HG02981 (cell line): ENCODE measurements at regions not wholly inside any gene's neighbourhood (a gene's known extent, or its start where the extent isn't known, plus 50 kb on each side); places are given as distances from the start of the nearest gene placed in this dataset.
"Not testable (repeated sequence)": the region's sequence is repeated elsewhere in the genome, so short reads cannot be mapped to it uniquely, and the experiment has no call there.

Experiments used
- ATAC-seq: cut with Tn5 transposase; IDR thresholded peaks from one replicate; pipeline ENCODE4 v1.9.1; 2021; ENCODE audit warnings: mild to moderate bottlenecking, moderate library complexity; ENCODE audit not compliant: unreplicated experiment

DNA sequence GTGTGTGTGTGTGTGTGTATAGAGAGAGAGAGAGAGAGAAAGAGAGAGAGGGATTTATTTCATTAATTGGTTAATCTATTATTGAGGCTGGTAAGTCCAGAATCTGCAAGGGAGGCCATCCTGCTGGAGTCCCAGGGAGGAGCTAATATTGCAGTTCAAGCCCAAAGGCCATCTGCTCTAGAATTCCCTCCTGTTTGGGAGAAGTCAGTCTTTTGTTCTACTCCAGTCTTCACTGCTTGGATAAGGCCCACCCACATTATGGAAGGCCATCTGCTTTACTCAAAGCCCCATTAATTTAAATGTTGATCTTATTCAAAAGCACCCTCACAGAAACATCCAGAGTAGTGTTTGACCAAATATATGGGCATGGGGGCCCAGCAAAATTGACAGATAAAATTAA, 317.5 kb upstream of the RASGEF1B start:
- ATAC-seq: no peak

DNA sequence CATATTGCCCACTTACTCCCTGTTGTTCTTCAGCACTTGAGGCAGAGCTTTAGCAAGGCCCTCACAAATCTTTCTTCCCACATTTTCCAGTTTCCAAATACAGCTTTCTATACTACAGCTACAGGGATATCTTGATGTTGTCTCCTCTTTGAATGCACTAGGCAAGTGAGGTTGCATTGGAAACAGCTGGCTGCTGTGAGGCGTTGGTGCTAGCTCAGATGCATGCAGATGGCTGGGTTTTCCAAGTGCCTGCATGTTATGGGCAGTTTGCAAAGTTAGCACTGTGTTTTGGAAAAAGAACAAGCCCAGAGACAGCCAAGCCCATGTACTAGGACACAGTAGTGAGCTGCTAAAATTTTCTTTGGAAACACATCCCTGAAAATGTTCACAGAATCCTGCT, 315.1 kb upstream of the RASGEF1B start:
- ATAC-seq: no peak

DNA sequence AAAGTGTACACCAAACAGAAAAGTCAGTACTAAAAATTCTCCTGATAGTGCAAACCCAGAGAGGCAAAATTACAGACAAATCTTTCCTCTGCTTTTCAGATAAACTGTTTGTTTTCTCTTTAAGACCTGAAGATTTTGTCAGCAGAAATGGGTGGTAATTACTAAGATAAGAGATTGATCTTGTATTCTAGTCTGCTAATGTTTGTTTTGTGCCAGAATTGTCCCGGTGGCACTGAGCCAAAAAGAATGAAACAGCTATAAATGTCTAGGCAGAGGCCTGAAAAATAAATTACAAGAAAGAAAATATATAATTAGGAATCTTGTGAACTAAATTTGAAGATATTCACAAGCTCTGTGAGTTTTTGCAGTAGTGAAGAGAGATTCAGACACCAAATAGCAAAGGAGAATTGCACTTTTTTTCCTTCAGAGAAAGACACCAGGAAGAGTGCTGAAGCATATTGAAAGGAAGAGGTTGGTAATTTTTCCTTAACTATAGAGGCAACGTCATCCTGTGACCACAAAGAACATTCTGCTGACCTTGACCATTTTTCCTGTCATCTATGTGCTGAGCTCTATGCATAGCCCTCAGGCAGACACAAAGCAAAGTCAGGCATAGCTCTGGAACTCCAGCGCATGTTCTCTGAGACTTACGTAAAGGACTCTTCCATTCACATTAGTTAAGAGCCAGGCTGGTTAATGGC, 314.5 kb upstream of the RASGEF1B start:
- ATAC-seq: no peak

DNA sequence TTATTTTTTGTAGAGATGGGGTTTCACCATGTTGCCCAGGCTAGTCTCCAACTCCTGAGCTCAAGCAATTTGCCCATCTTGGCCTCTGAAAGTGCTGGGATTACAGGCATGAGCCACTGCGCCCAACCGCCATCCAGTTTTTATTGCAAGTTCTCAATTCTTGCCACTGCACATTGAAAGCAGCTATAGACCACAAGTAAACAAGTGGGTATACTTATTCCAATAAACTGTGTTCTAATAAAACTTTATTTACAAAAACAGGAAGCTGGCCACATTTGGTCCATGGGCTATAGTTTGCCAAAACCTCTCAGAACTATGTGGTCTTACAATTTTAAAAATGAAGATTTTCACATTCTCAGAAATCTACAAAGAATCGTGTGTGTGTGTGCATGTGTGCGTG, 313.6 kb upstream of the RASGEF1B start:
- no peak for ATAC-seq

DNA sequence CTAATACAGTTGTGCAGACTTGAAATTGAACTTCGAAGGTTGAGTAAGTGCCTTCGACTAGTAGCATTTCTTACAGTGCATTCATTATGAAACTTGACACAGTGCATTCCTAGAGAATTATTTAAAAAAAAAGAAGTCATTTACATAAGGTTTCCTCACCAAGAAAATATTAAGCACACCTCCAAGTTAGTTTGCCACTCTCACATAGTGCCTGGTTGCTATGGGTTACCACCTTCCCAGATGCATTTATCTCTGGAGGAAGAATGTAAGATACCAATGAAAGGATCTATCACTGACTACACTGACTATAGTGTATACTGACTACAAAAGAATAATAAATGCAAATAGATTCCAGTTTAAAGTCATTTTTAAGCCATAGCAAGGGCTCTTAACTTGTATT, 311.9 kb upstream of the RASGEF1B start:
- no peak for ATAC-seq

DNA sequence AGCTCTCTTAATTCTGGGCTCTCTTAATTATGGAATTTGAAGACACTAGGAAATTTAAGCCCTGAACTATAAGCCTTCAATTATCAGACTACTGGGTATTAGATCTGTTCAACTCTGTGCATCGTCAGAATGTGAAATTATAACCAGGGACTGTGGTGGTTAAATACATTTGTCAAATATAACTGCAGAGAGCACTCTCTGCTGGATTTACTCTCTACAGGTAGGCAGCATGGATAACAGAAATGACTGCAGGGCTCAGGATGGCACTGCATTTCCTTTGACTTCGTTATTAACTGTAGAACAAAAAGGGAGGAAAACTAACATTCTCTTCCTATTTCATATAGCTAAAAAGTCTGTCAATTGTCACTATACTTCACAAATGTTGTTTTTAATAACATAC, 310.1 kb upstream of the RASGEF1B start:
- ATAC-seq: no peak

DNA sequence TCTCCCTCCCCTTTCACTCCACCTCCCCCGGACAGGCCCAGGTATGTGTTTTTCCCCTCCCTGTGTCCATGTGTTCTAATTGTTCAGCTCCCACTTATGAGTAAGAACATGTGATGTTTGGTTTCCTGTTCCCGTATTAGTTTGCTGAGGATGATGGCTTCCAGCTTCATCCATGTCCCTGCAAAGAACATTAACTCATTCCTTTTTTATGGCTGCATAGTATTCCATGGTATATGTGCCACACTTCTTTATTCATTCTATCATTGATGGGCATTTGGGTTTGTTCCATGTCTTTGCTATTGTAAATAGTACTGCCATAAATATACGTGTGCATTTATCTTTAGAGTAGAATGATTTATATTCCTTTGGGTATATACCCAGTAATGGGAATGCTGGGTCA, 306.0 kb upstream of the RASGEF1B start:
- not testable (repeated sequence) for ATAC-seq

DNA sequence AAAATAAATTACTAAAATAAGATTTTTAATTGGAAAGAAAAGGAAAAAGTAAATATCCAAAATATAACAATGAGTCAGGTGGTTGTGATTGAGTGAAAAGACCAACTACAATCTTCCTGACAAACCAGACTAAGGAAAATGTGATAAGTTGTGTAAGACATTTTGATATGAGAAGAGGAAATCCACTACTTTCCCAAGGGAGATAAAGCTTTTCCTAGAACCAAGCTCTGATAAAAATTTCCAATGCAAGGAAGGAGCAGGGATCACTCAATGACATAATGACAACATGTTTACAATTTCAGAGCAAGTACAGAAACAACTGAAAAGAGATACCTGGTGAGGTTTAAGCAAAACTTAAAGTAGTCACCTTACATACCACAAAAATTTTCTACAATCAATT, 305.1 kb upstream of the RASGEF1B start:
- ATAC-seq: no peak

DNA sequence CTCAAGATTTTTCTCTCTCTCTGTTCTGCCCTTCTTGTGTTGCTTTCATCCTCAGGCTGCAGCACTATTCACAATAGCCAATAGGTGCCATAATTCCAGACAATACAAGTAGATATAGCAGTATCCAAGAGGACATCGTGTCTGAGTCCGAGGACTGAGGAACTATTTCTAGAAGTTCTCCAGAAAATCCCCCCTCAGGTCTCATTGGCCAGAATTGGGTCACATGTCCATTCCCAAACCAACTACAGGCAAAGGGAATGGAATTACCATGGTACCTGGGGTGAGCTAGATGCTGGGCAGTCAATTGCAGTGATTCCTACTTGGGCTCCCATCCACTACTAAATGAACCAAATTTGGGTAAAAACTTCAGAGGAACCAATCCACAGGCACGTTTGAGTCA, 301.9 kb upstream of the RASGEF1B start:
- ATAC-seq: no peak

DNA sequence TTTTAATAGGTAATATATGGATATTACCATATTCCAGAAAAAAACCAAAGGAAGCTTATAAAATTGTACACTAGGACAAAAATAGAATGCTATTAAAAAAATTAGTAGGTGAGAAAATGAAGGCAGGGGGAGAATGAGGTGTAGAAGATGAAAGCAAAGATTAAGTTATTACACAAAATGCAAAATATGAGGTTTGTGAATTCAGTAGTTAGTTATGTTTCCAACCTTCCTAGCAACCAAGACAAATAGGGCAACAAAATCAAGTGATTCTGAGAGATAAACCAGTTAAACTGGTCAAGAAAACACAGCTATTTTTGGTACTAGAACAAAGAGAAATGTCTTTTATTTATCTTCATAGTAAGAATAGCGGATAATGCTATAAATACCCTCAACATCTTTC, 300.0 kb upstream of the RASGEF1B start:
- peak; percentile 53 for ATAC-seq

DNA sequence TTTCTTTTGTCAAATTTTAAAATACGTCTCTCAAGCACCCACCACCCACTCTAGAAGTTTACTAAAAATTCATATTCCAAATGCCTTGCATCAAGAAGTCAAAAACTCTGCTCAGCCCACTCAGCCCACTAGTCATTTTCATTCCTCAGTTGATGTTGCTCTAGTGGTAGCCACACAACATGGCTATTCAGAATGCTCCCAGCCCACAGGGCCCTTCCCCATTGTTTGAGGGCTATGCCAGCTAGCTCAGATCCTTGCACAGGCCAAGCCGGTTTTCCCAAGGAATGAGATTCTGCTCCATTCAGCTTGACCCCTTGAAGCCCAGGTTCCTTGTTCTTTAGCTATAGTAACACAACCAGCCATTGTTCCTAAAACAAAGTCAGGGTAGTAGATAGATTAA, 297.5 kb upstream of the RASGEF1B start:
- ATAC-seq: no peak

DNA sequence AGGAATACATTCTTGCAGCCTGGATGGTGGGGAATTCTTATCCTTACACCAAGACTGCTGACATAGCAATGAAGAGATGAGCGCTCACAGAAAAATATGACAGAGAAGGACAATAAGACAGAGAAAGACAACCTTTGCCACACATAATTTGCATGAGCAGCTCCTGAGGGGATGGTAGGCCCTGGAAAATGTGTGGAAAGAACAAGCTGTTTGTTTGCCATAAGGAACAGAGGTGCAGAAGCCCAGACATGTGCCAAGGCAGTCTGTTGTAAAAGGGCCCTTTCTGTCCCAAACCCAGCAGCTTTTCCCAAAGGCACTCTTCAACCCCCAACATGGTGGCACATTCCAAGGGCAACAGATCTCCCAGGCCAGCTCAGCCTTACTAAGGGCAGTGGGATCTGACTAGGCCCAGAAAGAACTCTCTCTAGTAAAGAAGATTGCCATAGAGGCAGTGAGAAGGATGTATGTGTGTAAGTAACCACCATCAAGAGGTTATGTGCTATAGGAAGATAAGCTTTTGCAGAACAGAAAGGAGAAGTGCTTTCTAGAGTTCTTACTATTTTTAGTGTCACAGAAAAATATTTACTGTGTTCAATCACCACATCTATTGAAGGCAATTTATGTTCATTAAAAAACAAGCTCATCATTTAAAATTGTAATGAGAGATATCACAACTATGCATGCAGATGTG, 287.0 kb upstream of the RASGEF1B start:
- peak; percentile 59 for ATAC-seq

DNA sequence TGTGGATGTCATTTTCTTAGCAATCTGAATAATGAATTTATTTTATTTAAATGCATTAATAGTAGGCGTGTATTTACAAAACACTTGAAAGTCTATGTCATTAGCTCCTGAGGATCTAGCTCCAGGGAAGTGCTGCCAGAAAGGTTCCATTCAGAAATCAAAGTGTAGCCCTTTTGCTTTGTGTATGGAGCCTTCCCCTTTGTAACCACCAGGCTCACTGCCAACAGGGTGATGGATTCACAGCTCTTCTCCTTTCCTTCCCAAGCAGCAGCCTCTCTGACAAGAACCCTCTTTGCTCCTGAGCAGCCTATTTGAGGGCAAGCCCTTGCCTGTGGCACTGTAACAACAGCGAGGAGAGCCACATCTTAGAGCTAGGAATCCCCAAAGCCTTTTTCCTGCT, 286.0 kb upstream of the RASGEF1B start:
- ATAC-seq: no peak

DNA sequence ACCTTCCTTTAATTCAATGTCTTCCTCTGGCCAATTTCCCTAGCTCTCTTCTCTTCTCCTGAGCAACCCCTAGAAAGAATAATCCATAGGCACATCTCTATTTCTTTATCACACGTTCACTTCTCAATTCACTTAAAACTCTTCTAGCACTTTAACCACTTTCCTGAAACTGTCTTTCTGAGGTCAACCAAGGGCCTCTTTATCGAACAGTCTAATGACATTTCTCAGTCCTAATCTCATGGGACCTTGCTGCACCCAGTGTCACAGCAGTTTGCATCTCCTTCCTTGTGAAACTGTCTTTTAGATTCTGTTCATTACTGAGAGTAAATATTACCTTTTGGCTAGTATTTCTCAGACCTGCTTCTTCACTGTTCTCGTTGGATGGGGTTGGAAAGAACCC, 285.3 kb upstream of the RASGEF1B start:
- ATAC-seq: peak; percentile 94

DNA sequence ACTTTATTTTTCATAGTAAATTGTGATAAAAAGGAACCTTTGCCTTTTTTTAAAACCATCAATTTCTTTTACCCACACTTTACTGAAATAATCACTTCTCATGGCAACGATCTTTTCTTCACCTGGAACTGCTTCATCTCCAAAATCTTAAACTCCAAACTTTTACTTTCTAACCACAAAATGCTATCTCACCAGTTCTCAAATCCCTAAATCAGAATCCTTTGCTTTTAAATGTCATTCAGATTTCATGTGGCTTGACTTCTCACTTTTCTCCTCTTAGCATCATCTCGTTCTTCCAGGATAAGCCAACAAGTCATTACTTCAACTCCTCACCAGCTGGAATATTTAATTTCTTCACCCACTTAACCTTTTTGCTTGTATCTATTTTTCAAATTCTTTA, 284.3 kb upstream of the RASGEF1B start:
- ATAC-seq: no peak

DNA sequence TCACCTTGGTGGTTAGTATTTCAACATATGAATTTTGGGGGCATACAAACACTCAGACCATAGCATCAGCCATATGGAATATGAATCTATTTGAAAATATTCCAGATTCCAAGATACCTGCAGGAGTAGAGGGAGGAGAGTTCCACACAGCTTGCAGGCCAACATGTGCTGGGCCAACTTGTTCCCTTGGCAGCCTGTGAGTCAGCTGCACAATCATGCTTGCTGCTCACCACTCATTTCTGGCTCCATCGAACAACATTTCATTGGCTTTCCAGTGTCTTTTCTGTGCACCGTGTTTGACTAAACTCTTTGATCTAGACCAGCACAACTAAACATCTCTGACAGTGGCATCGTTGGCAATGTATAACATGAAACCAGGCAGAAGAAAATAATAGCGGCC, 282.5 kb upstream of the RASGEF1B start:
- ATAC-seq: no peak

DNA sequence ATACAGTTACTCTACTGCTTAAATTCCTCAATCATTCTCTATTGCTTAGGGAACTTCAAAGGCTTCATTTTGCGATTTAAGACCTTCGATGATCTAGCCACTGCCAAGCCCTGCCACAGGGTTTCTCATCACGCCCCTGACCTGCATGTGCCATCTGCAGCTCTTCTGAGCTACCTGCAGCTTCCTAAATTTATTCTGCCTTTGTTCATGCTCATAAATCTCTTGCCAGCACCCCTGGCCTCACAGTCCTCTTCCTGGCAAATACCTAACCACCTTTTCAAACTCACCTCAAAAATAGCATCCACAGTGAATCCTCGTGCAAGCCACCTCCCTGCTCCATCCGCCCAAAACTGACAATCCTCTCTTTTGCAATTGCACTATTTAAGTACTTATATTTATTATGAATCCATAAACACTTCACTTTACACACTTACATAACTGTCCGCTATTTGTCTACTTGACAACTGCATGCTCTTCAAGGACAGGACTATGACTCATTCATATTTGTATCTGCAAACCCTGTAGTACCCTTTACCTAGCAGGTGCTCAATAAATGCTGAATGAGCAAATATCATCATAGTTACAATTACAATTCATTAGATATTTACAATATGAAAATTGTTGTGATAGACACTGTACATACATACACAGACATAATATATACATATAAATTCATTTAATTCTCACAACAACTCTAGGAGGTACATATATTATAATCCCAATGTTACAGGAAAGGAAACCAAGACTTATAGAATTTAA, 280.0 kb upstream of the RASGEF1B start:
- ATAC-seq: no peak

DNA sequence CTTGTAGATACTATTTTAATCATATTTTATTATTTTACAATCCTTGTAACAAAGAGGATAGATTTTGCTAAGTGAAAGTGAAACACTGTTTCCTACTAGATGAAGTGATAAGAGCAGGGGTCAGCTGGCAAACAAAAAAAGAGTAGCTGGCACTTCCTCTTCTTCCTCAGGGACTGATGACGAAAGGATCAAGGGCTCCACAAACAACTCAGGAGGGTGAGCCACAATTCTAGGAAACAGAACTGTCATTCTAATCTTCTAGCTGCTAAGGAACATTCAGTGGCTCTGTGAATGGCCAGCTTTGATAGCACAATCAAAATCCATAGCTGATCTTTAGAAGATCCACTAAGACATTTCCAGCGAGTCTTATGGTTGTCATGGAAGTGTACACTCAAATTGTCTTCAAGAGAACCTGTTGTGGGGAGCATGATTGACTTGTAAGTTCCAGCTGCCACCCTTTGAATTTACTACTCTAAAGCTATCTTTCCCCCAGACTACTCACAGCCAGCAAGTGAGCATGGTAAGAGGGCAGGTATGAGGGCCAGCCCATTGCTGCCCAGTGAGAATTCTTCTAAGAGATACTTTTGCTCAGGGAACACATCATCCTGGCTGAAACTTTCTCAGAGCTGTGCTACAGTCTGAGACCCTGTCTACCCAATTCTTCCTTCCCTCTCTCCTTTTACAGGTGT, 275.7 kb upstream of the RASGEF1B start:
- no peak for ATAC-seq

DNA sequence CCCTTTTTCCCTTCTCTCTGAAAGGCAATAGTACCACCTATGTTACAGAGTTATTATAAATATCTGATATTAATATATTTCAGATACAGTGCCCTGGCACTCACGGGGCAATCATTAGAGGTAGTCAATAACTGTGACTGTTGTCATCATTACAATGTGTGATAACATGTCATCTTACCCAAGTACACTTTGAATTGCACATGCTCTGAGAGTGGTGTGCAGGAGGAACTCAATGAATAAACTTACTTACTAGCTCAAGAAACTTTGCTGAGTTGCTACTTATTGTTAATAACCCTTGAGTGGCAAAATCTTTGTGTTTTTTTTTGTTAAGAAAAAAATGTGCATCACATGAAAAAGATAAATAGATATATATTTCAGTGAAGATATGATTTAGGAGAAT, 275.1 kb upstream of the RASGEF1B start:
- ATAC-seq: no peak

DNA sequence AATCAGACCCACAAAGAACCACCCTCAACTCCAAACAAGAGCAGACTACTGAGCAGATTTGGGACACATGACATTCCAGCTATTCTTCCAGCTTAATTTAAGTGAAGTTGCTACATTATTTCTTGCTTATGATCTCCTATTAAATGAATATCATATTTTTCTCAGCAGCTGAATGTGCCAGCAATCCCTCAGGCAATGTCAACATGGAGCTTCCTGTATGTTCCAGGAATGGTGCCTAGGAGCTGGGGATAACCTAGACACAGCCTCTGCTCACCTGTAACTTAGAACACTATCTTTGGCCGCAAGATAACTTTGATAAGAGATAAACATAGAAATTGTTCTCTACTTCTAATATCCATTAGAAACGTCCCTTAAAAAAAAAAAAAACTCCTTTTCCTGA, 274.4 kb upstream of the RASGEF1B start:
- ATAC-seq: no peak

DNA sequence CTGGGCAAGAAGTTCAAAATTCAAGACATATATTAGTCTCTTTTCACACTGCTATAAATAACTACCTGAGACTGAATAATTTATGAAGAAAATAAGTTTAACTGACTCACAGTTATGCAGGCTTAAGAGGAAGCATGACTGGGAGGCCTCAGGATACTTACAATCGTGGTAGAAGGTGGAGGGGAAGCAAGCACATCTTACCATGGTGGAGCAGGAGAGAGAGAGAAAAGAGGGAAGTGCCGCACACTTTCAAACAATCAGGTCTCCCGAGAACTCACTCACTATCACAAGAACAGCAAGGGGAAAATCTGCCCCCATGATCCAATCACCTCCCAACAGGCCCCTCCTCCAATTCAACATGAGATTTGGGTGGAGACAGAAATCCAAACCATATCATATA, 273.3 kb upstream of the RASGEF1B start:
- ATAC-seq: no peak
